Endothelial cell of umbilical vein (primary cell): ENCODE measurements at regions not wholly inside any gene's neighbourhood (a gene's known extent, or its start where the extent isn't known, plus 50 kb on each side); places are given as distances from the start of the nearest gene placed in this dataset.

ENCODE experiments used
- BruUV-seq: library from RNA; stranded (reverse); fragments of 400-500 nt; replicated peaks from 2 replicates; lab custom pipeline; 2021; lab: Mats Ljungman, UMichigan
- CTCF ChIA-PET: fragments of 300-600, 350-600 bp; sonication (Branson Sonifier 250); formaldehyde crosslinking; loops from one replicate; lab custom pipeline; 2021; ENCODE audit warnings: antibody characterized with exemption, inconsistent platforms; lab: Charles Lee
- POLR2A ChIA-PET: fragments of 300-600, 350-600 bp; sonication (Branson Sonifier 250); formaldehyde crosslinking; loops from one replicate; lab custom pipeline; 2021; ENCODE audit warnings: antibody characterized with exemption, inconsistent platforms; lab: Charles Lee
- DNase-seq: peaks from one replicate; pipeline ENCODE4 v3.0.0-alpha.2; 2011; ENCODE audit warnings: low read depth, low spot score
- FAIRE-seq: peaks from 2 replicates; lab custom pipeline; 2011; peaks lifted over from hg19 to GRCh38; lab: Jason Lieb, UNC
- H2AFZ ChIP-seq: 2 replicates; pipeline ENCODE4 v1.6.0; 2012; ENCODE audit warnings: low read depth, low read length, control low read depth, inconsistent platforms
- H3K27ac ChIP-seq: 2 replicates; pipeline ENCODE4 v1.5.1; 2011; ENCODE audit warnings: low read depth, mild to moderate bottlenecking, control low read depth, low read length, moderate library complexity; ENCODE audit not compliant: insufficient read depth
- H3K27me3 ChIP-seq, 2 experiments: 2 replicates each; pipeline versions ENCODE4 v1.6.0 to v1.6.1; 2011; ENCODE audit warnings: low read length in 2 of 2, mixed read lengths in 1 of 2; ENCODE audit not compliant: control insufficient read depth in 2 of 2, insufficient read depth in 2 of 2
- H3K36me3 ChIP-seq, 2 experiments: 2 replicates in 1 of 2; 3 replicates in 1 of 2; pipeline ENCODE4 v1.5.1; 2011; ENCODE audit warnings: low read length in 2 of 2, mild to moderate bottlenecking in 1 of 2, moderate library complexity in 1 of 2; ENCODE audit not compliant: control insufficient read depth in 2 of 2, insufficient read depth in 2 of 2; ENCODE audit errors: extremely low read depth in 1 of 2
- H3K4me1 ChIP-seq: 3 replicates; pipeline ENCODE4 v1.5.1; 2011; ENCODE audit warnings: mild to moderate bottlenecking, low read length; ENCODE audit not compliant: control insufficient read depth, insufficient read depth; ENCODE audit errors: extremely low read depth
- H3K4me2 ChIP-seq: 2 replicates; pipeline ENCODE4 v1.6.1; 2011; ENCODE audit warnings: low read length, control low read depth, mixed read lengths; ENCODE audit not compliant: insufficient read depth
- H3K4me3 ChIP-seq, 3 experiments: fragments of 200-600 bp in 1 of 3; sonication (generic), shearing (Covaris generic) in 1 of 3; replicated peaks in 1 of 3; 2 replicates each; pipeline ENCODE4 v1.5.1; 2011 to 2016; ENCODE audit warnings: control low read depth in 3 of 3, low read length in 3 of 3, mild to moderate bottlenecking in 2 of 3, inconsistent platforms in 1 of 3, low read depth in 1 of 3, moderate library complexity in 1 of 3; ENCODE audit not compliant: insufficient read depth in 1 of 3
- H3K79me2 ChIP-seq: 2 replicates; pipeline ENCODE4 v1.6.0; 2012; ENCODE audit warnings: low read length, inconsistent platforms; ENCODE audit not compliant: control insufficient read depth, insufficient read depth
- H3K9ac ChIP-seq: replicated peaks from 2 replicates; pipeline ENCODE3; 2011; ENCODE audit warnings: low read length, control low read depth; ENCODE audit not compliant: insufficient read depth; ENCODE audit errors: extremely low read depth
- H3K9me1 ChIP-seq: replicated peaks from 3 replicates; pipeline ENCODE4 v1.6.0; 2011; ENCODE audit warnings: mild to moderate bottlenecking, low read length; ENCODE audit not compliant: control insufficient read depth, insufficient read depth; ENCODE audit errors: extremely low read depth
- H3K9me3 ChIP-seq: replicated peaks from 2 replicates; pipeline ENCODE4 v1.5.1; 2012; ENCODE audit warnings: low read length, inconsistent platforms; ENCODE audit not compliant: control insufficient read depth, insufficient read depth
- H4K20me1 ChIP-seq: replicated peaks from 2 replicates; pipeline ENCODE3; 2011; ENCODE audit warnings: mild to moderate bottlenecking, low read length; ENCODE audit not compliant: control insufficient read depth, insufficient read depth; ENCODE audit errors: extremely low read depth
- CTCF ChIP-seq, 2 donors: IDR thresholded peaks; 1 replicate in 1 of 2; 2 replicates in 1 of 2; pipeline ENCODE4 v1.5.1; 2011; ENCODE audit warnings: low read length in 2 of 2, mild to moderate bottlenecking in 2 of 2, moderate library complexity in 2 of 2, control low read depth in 1 of 2, inconsistent platforms in 1 of 2, low read depth in 1 of 2; ENCODE audit not compliant: insufficient read depth in 1 of 2; ENCODE audit errors: extremely low read depth in 1 of 2
- EZH2 ChIP-seq: IDR thresholded peaks from 2 replicates; pipeline ENCODE4 v1.6.1; 2012; ENCODE audit warnings: borderline replicate concordance, low read depth, mild to moderate bottlenecking, moderate library complexity, low read length, inconsistent platforms; ENCODE audit not compliant: severe bottlenecking
- FOS ChIP-seq: IDR thresholded peaks from 2 replicates; pipeline ENCODE4 v1.6.1; 2011; ENCODE audit warnings: mild to moderate bottlenecking, low read length, moderate library complexity, borderline replicate concordance; ENCODE audit not compliant: insufficient read depth
- GATA2 ChIP-seq: IDR thresholded peaks from 2 replicates; pipeline ENCODE4 v1.7.0; 2011; ENCODE audit warnings: low read depth, mild to moderate bottlenecking, moderate library complexity, mixed read lengths, low read length; ENCODE audit not compliant: insufficient read length, insufficient read depth
- JUN ChIP-seq: IDR thresholded peaks from 2 replicates; pipeline ENCODE4 v1.6.1; 2011; ENCODE audit warnings: borderline replicate concordance, low read depth; ENCODE audit not compliant: insufficient read length, insufficient read depth
- MAX ChIP-seq: IDR thresholded peaks from 2 replicates; pipeline ENCODE4 v1.6.1; 2011; ENCODE audit not compliant: insufficient read depth, insufficient read length
- MYC ChIP-seq: IDR thresholded peaks from one replicate; pipeline ENCODE4 v1.6.1; 2011; ENCODE audit warnings: mild to moderate bottlenecking, low read depth, low read length
- POLR2A ChIP-seq: IDR thresholded peaks from 2 replicates; pipeline ENCODE4 v1.6.1; 2012; ENCODE audit warnings: low read depth, mild to moderate bottlenecking, control low read depth, low read length
- POLR2AphosphoS5 ChIP-seq: IDR thresholded peaks from 2 replicates; pipeline ENCODE4 v1.6.1; 2012; ENCODE audit warnings: low read depth, mild to moderate bottlenecking, control low read depth, low read length, moderate library complexity; ENCODE audit not compliant: insufficient read depth
- dilution Hi-C: fragments of 300-500 bp; cut with MboI; formaldehyde crosslinking; loops from one replicate; pipeline ENCODE4 v1.15.0; 2019; ENCODE audit warnings: low sequenced_read_pairs; ENCODE audit not compliant: extremely low pct_ligation_motif_present
- intact Hi-C: fragments of 100-400 bp; cut with micrococcal nuclease; formaldehyde crosslinking; loops from one replicate; pipeline ENCODE4 v1.10.0; 2022

- Histone ChIP-seq H4K20me1 (no peaks in the 10 kb centered on the region), H3K27me3 (no peaks in the 10 kb centered on the region), H3K4me3 (no peak overlapping the region), H3K4me1 (no peaks in the 10 kb centered on the region), H3K9ac (no peak overlapping the region), H3K9me3 (peaks cover 5% of the 10 kb centered on the region), H2AFZ (no peak overlapping the region), H3K79me2 (no peaks in the 10 kb centered on the region), H3K36me3 (no peaks in the 10 kb centered on the region), H3K4me2 (no peak overlapping the region), H3K9me1 (no peaks in the 10 kb centered on the region), H3K27ac (no peak overlapping the region)
- ChIA-PET POLR2A (no interaction called here), CTCF (no interaction called here)
- DNase-seq (no peak), FAIRE-seq (no peak)
- dilution Hi-C loops = no loop called here
- intact Hi-C loops = no loop called here
- TF ChIP-seq EZH2 (no peak), POLR2A (no peak), GATA2 (no peak), MAX (no peak), JUN (no peak), FOS (no peak), CTCF (IDR thresholded peaks at IDR 0.05; ENCODE audit: extremely low read depth in 1 of 2, insufficient read depth in 1 of 2, low read depth in 1 of 2, low read length in 2 of 2) (no peak), POLR2AphosphoS5 (no peak), MYC (no peak)
- no TSS peak for BruUV-seq
Observed at GRCh38 chr18:73099759-73100158, 232.0 kb upstream of the NETO1 start.
